OCI-LY7 (cell line): ENCODE measurements at regions not wholly inside any gene's neighbourhood (a gene's known extent, or its start where the extent isn't known, plus 50 kb on each side); places are given as distances from the start of the nearest gene placed in this dataset.

Source experiments
- CTCF ChIP-seq: fragments of 200-600 bp; sonication (generic); conservative IDR thresholded peaks from 2 replicates; pipeline ENCODE4 v1.5.1; 2014; ENCODE audit warnings: mild to moderate bottlenecking, antibody characterized with exemption, low read length, moderate library complexity, mixed read lengths
- EZH2phosphoT487 ChIP-seq: fragments of 200-600 bp; sonication (generic); IDR thresholded peaks from 2 replicates; pipeline ENCODE4 v1.6.1; 2018; ENCODE audit warnings: low read depth, borderline replicate concordance, mild to moderate bottlenecking, mixed run types, antibody characterized with exemption, low read length, moderate library complexity, mixed read lengths

- TF ChIP-seq CTCF (no peak), EZH2phosphoT487 (no peak)
Measured at GRCh38 chr6:44041461-44042260, 85.6 kb downstream of the MRPL14 start.
